HUES6 (cell line): ENCODE measurements at regions not wholly inside any gene's neighbourhood (a gene's known extent, or its start where the extent isn't known, plus 50 kb on each side); places are given as distances from the start of the nearest gene placed in this dataset.
A peak's percentile ranks its signal among the peaks of the same experiment; 100 is the strongest.
"Not testable (repeated sequence)": the region's sequence is repeated elsewhere in the genome, so short reads cannot be mapped to it uniquely, and the experiment has no call there.

Experiments
- H3K27ac ChIP-seq: 2 replicates; pipeline ENCODE4 v1.7.0; 2013; ENCODE audit warnings: low read depth, mild to moderate bottlenecking, low read length, inconsistent platforms
- H3K27me3 ChIP-seq: 2 replicates; pipeline ENCODE4 v1.6.1; 2013; ENCODE audit warnings: low read length; ENCODE audit not compliant: control insufficient read depth, insufficient read depth
- H3K36me3 ChIP-seq: 2 replicates; pipeline ENCODE4 v1.6.1; 2013; ENCODE audit warnings: low read length; ENCODE audit not compliant: control insufficient read depth, insufficient read depth
- H3K4me1 ChIP-seq: 2 replicates; pipeline ENCODE4 v1.6.1; 2013; ENCODE audit warnings: low read length; ENCODE audit not compliant: control insufficient read depth, insufficient read depth
- H3K4me3 ChIP-seq: 2 replicates; pipeline ENCODE4 v1.5.1; 2013; ENCODE audit warnings: low read depth, low read length
- H3K9ac ChIP-seq: one replicate; pipeline ENCODE4 v1.6.1; 2013; ENCODE audit warnings: mild to moderate bottlenecking, low read length
- H3K9me3 ChIP-seq: 2 replicates; pipeline ENCODE4 v1.6.1; 2013; ENCODE audit warnings: low read depth, low read length; ENCODE audit not compliant: control insufficient read depth, insufficient read depth

DNA sequence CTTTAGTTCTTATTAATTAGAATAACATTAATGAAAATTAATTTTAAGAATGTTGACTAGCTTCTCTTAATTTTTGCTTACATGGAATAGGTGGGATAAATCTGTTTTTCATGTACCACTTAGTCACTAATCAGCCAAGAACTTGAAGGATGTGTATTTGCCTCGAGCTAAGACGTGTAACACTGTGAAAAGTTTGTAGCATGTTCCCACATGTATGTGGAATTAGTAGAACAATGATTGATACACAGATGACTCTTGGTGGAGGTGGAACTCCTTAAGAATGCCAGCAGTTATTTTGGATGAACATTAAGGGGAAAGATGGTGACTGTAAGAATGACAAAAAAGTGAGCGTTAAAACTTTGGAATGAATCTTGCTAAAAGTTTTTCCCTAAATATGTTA is 435.7 kb upstream of the MDGA2 start:
- no peak overlapping the region for H3K4me3 ChIP-seq
- no peaks in the 10 kb centered on the region for H3K27me3 ChIP-seq
- no peak overlapping the region for H3K27ac ChIP-seq
- no peak overlapping the region for H3K9ac ChIP-seq
- no peaks in the 10 kb centered on the region for H3K36me3 ChIP-seq
- no peaks in the 10 kb centered on the region for H3K9me3 ChIP-seq
- H3K4me1 ChIP-seq, result no peaks in the 10 kb centered on the region

DNA sequence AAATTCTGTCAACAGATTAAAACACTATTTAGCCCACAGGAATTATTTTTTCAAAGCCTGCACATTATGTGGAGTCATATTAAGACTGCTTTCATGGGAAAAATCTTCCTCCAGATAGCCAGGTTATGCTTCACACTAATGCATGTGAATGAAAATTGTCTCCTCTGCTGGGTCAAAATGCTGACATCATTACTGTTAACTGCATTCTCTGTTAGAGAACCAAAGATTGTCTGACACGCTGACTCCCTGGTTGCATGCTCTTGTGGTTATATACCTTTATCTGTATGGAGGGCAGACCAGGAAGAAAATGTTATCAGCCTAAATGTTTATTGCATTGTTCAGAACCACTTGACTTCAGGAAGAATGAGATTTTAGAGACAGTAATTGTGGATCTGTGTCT is 432.2 kb upstream of the MDGA2 start:
- H3K4me3 ChIP-seq, result no peak overlapping the region
- no peaks in the 10 kb centered on the region for H3K9me3 ChIP-seq
- H3K27me3 ChIP-seq, result no peaks in the 10 kb centered on the region
- no peak overlapping the region for H3K9ac ChIP-seq
- H3K4me1 ChIP-seq, result no peaks in the 10 kb centered on the region
- H3K27ac ChIP-seq, result no peak overlapping the region
- H3K36me3 ChIP-seq, result no peaks in the 10 kb centered on the region

DNA sequence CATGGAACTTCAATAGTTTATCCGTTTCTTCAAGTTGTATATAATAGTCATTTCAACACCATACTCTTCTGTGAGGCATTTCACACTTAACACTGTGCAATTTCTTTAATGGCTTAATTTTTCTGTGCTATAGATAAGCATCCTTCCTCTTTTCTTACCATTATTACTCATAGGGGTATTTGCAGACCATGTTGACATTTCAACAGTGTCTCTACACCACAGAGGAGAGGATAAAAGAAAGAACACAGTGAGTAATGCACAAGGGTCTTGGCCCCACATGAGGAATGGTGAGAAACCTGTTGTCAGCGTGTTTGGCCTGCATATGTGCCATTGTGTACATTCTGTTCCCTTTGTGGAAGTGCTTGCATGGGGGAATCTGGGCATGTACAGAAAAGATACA is 421.5 kb upstream of the MDGA2 start:
- Histone ChIP-seq H3K27me3 (no peaks in the 10 kb centered on the region), H3K4me3 (no peak overlapping the region), H3K9me3 (no peaks in the 10 kb centered on the region; the same call in 1 of the 2 replicates), H3K27ac (no peak overlapping the region), H3K36me3 (no peaks in the 10 kb centered on the region), H3K9ac (no peak overlapping the region), H3K4me1 (0 out of 2 replicates have a peak, but pooled peaks cover 3% of the 10 kb centered on the region)

DNA sequence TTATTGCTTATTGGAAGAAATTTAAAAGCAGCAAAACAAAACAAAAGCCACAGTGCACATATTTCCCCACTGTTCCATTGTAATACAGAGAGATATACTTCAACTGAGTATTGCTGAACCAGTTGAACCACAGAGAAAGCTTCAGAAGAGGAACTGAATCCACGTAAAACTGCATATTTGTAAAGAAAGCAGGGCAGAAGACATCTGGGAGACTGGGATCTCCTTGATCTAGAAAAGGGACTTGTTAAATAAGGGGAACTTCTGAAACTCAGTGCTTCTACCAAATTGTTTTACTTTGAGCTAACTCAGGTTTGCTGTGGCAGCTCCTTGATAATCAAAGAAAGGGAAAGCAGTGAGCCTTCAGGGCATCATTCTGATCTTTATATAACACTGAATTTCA is 411.1 kb upstream of the MDGA2 start:
- Histone ChIP-seq H3K27ac (no peak overlapping the region), H3K9me3 (no peaks in the 10 kb centered on the region), H3K4me3 (no peak overlapping the region), H3K27me3 (no peaks in the 10 kb centered on the region), H3K4me1 (no peaks in the 10 kb centered on the region), H3K9ac (no peak overlapping the region), H3K36me3 (no peaks in the 10 kb centered on the region)

DNA sequence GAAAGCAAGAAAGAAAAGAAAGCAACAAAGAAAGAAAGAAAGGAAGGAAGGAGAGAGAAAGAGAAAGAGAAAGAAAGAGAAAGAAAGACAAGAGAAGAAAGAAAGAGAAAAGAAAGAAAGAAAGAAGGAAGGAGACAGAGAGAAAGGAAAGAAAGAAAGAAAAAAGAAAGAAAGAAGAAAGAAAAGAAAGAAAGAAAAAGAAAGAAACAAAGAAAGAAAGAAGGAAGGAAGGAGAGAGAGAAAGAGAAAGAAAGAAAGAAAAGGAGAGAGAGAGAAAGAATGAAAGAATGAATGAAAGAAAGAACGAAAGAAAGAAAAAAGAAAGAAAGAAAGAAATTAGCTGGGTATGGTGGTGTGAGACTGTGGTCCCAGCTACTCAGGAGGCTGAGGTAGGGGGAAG is 400.1 kb upstream of the MDGA2 start:
- H3K27ac ChIP-seq, result no peak overlapping the region
- H3K36me3 ChIP-seq, result no peaks in the 10 kb centered on the region
- H3K27me3 ChIP-seq, result no peaks in the 10 kb centered on the region
- no peak overlapping the region for H3K9ac ChIP-seq
- no peak overlapping the region for H3K4me3 ChIP-seq
- peaks cover 24% of the 10 kb centered on the region for H3K4me1 ChIP-seq
- H3K9me3 ChIP-seq, result no peaks in the 10 kb centered on the region

DNA sequence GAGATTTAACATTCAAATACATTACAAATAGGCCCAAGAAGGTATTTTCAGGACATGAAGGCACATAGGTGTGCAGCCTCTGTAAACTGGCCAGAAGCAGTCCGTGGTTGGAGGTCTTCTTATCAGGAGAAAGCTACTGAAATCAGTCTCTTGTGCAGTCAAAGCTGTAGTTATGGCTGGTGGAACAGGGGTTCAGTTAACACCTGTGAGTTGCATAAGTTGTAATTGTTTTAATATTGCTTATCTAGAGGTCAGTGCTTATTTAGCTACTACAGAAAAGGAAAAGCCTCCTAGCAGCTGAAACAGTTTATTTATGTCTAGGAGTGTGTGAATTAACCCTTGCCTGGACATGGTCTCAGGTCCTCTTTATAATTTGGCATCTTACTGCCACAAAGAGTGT is 377.6 kb upstream of the MDGA2 start:
- H3K4me3 ChIP-seq, result no peak overlapping the region
- no peaks in the 10 kb centered on the region for H3K36me3 ChIP-seq
- H3K27ac ChIP-seq, result no peak overlapping the region
- peaks cover 6% of the 10 kb centered on the region; the same call in 1 of the 2 replicates for H3K4me1 ChIP-seq
- no peak overlapping the region for H3K9ac ChIP-seq
- H3K27me3 ChIP-seq, result no peaks in the 10 kb centered on the region
- H3K9me3 ChIP-seq, result no peaks in the 10 kb centered on the region

DNA sequence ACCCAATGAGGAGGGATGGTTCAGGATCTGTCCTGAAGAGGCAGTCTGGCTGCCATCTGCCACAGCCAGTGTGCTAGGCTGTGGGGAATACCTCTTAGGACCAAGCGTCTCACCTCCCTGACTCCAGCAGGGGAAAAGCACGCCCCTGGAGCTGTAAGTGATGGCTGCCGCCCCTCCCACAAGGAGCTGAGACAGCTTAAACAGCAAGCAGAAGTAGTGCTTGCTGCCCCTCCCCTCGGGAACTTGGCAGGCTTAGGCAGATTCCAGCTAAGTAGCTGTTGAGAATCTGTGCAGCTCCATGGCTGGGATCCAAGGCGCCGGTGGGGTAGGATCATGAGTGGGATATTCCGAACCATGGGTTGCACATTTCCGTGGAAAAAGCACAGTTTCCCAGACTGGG is 360.4 kb upstream of the MDGA2 start:
- Histone ChIP-seq H3K4me1 (peaks cover 6% of the 10 kb centered on the region), H3K36me3 (no peaks in the 10 kb centered on the region), H3K9ac (no peak overlapping the region), H3K9me3 (0 out of 2 replicates have a peak, but pooled peaks cover 2% of the 10 kb centered on the region), H3K4me3 (0 out of 2 replicates have a peak overlapping the region, but pooled peaks have one; percentile 2), H3K27ac (no peak overlapping the region), H3K27me3 (no peaks in the 10 kb centered on the region)

DNA sequence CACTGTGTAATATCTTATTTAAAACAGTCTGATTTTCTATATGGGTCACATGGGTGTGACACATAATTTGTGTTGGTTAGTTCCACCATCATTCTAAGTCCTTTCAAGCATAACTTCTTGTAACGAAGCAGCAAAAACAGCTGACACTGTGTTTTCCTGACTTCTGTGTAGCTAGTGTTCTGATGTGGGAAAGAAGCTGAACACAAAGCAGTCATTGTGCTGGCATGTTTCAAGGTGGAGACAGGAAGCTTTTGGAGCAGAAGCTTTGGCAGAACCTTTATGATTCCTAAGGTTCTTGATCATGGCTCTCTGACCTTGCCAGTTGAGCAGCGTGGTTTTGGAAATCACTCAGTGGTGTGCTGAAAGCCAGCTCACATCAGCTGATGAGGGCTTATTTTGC is 351.7 kb upstream of the MDGA2 start:
- no peak overlapping the region for H3K27ac ChIP-seq
- 0 out of 2 replicates have a peak, but pooled peaks cover 2% of the 10 kb centered on the region for H3K9me3 ChIP-seq
- no peak overlapping the region for H3K4me3 ChIP-seq
- H3K27me3 ChIP-seq, result no peaks in the 10 kb centered on the region
- H3K36me3 ChIP-seq, result no peaks in the 10 kb centered on the region
- no peaks in the 10 kb centered on the region for H3K4me1 ChIP-seq
- H3K9ac ChIP-seq, result no peak overlapping the region

DNA sequence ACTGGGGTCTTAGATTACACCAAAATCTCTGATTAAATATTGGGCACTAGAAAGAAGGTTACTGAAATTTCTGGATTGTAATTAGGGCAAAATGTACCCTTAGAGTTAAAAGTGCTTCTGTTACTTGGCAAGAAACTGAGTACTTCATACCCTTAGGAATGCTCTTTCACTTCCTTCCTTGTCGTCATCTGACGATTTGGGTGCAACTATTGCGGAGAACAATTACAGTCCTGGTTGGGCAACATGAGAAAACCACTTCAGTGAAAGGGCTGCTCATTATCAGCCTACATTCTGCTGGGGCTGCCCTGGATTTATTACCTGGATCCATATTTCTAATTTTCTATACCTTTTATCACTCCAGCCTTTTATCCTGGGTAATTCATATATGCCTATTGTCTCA is 348.5 kb upstream of the MDGA2 start:
- no peaks in the 10 kb centered on the region for H3K27me3 ChIP-seq
- no peaks in the 10 kb centered on the region for H3K9me3 ChIP-seq
- no peak overlapping the region for H3K9ac ChIP-seq

DNA sequence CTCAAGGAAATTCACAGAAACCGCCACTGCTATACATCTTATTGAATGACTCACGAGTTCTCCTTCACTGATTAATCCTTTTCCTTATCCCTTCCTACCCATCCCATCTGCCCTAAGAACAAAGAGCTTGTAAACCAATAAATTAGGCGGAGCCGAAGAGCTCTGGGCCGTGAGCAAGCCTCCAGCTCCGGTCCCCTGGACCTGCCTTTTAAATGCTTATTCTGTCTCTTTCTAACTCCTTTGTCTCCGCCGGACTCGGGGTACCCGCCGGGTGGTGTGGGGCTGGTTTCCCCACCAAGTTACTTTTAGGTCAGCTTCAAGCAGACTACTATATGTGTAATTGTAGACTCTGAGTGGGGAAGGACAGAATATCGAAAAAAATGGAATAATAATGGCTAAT is 336.1 kb upstream of the MDGA2 start:
- H3K9ac ChIP-seq, H3K27ac ChIP-seq, H3K4me3 ChIP-seq, H3K9me3 ChIP-seq, H3K36me3 ChIP-seq, H3K27me3 ChIP-seq: not testable (repeated sequence)
- peaks cover 18% of the 10 kb centered on the region for H3K4me1 ChIP-seq

More for the DNA sequence above, 348.5 kb upstream of the MDGA2 start:
- H3K4me1 ChIP-seq, result no peaks in the 10 kb centered on the region
- no peaks in the 10 kb centered on the region for H3K36me3 ChIP-seq
- no peak overlapping the region for H3K4me3 ChIP-seq
- no peak overlapping the region for H3K27ac ChIP-seq

DNA sequence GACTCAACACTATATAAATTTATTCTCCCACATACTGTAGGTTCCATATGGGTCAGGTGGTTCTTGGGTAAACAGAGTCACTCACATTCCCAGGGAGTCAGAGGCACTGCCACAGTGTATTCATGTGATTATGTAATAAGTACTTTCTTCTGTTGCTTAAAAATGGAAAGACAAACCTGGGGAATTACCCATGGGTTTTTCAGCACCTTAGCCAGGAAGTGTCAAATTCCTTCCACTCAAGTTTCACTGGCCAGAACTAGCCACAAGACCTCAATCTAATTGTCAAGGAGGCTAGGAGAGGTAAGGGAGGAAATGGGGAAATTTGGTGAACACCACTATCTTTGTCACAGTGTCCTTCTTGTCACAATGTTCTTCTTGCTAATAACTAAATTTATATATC is 333.2 kb upstream of the MDGA2 start:
- Histone ChIP-seq H3K27me3 (no peaks in the 10 kb centered on the region), H3K9ac (no peak overlapping the region), H3K4me1 (peaks cover 18% of the 10 kb centered on the region), H3K27ac (no peak overlapping the region), H3K36me3 (no peaks in the 10 kb centered on the region), H3K9me3 (no peaks in the 10 kb centered on the region), H3K4me3 (no peak overlapping the region)

DNA sequence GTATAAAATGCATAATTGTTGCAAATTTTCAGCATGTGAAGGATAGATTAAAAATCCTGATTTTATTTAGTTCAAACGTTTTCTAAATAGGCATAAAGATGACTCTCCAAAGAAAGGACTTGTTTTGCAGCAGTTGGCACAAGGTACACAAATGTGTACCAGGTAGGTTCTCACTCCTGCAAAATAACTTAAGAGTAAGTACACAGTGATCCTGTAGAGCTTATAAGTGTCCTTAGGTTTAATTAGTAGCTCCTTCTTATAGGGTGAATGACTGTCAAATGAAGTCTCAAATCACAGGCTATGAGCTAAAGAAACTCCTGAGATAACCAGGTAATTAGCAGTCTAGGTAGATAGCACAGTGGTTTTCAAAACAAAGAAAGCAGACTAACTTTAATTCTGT is 330.6 kb upstream of the MDGA2 start:
- no peak overlapping the region for H3K27ac ChIP-seq
- H3K36me3 ChIP-seq, result no peaks in the 10 kb centered on the region
- no peaks in the 10 kb centered on the region for H3K9me3 ChIP-seq
- no peak overlapping the region for H3K4me3 ChIP-seq
- no peak overlapping the region for H3K9ac ChIP-seq
- H3K27me3 ChIP-seq, result no peaks in the 10 kb centered on the region
- peaks cover 9% of the 10 kb centered on the region for H3K4me1 ChIP-seq
